GM12865 (cell line): ENCODE measurements at regions not wholly inside any gene's neighbourhood (a gene's known extent, or its start where the extent isn't known, plus 50 kb on each side); places are given as distances from the start of the nearest gene placed in this dataset.
"Not testable (repeated sequence)": the region's sequence is repeated elsewhere in the genome, so short reads cannot be mapped to it uniquely, and the experiment has no call there.

Experiments
- DNase-seq: peaks from one replicate; pipeline ENCODE4 v3.0.0; 2010; ENCODE audit warnings: low read depth
- H3K4me3 ChIP-seq: 2 replicates; pipeline ENCODE4 v1.5.1; 2011; ENCODE audit warnings: mild to moderate bottlenecking, low read depth, low read length, control low read depth
- TF ChIP-seq, protein P1 (sequence below): IDR thresholded peaks from 2 replicates; pipeline ENCODE4 v1.5.1; 2011; ENCODE audit warnings: low read length, control low read depth, low read depth, inconsistent platforms; ENCODE audit not compliant: insufficient read depth; ENCODE audit errors: missing control alignments

DNA sequence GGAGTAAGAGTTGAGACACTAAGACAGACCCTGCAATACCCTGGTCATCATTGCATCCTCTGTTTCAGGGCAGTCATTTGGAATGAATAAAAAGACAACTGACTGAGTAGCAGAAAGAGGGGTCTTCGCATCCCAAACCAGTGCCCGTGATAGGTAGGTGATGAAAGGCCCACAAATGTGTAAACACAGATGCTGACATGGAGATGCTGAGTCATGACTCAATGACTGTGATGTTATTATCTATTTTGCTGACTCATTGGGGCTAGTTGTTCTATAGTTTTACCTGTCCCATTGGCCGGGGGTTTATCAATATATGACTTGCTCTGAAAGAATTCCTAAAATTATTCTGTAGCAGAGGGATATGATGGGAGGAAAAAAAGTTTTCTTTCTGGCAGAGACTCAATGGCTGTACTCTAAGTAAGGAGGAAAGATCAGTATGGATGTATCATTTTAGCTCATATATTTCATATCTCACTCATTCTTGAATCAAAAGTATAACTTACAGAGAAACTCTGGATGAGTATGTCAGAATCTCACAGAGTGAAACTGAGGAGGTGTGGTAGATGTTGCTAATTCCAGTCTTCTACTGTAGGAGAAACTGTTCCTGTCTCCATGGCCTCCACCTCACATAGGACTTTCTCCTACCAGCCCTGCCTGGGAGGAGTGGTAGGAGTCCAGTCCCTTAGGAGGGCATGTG is 119.9 kb upstream of the PREP start:
- TF ChIP-seq, protein P1, sequence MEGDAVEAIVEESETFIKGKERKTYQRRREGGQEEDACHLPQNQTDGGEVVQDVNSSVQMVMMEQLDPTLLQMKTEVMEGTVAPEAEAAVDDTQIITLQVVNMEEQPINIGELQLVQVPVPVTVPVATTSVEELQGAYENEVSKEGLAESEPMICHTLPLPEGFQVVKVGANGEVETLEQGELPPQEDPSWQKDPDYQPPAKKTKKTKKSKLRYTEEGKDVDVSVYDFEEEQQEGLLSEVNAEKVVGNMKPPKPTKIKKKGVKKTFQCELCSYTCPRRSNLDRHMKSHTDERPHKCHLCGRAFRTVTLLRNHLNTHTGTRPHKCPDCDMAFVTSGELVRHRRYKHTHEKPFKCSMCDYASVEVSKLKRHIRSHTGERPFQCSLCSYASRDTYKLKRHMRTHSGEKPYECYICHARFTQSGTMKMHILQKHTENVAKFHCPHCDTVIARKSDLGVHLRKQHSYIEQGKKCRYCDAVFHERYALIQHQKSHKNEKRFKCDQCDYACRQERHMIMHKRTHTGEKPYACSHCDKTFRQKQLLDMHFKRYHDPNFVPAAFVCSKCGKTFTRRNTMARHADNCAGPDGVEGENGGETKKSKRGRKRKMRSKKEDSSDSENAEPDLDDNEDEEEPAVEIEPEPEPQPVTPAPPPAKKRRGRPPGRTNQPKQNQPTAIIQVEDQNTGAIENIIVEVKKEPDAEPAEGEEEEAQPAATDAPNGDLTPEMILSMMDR, result no peak
- no peak overlapping the region for H3K4me3 ChIP-seq
- DNase-seq, result no peak

DNA sequence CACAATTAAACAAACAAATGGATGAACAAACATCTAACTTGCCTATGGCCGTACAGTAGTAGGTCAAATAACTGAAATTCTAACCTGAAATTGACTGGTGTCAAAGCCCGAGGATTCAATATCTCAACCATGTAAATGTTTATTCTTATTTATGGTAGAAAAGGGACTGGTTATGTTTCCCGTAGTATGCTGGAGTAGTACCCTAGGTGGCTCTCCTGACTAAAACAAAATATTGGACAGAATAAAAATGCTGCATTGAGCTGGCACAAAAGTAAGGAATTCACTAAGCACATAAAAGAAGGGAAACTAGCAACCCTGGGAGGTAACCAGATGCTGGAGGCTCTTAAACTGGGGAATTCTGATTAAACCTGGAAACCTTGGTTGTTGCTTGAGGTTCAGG is 117.1 kb upstream of the PREP start:
- TF ChIP-seq, protein P1, result no peak
- no peak overlapping the region for H3K4me3 ChIP-seq
- no peak for DNase-seq

DNA sequence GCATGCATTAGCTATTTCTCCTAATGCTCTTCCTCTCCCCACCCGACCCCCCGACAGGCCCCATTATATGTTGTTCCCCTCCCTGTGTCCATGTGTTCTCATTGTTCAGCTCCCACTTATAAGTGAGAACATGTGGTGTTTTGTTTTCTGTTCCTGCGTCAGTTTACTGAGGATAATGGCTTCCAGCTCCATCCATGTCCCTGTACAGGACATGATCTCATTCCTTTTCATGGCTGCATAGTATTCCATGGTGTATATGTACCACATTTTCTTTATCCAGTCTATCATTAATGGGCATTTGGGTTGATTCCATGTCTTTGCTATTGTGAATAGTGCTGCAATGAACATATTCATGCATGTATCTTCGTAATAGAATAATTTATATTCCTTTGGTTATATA is 116.1 kb upstream of the PREP start:
- not testable (repeated sequence) for H3K4me3 ChIP-seq, DNase-seq

DNA sequence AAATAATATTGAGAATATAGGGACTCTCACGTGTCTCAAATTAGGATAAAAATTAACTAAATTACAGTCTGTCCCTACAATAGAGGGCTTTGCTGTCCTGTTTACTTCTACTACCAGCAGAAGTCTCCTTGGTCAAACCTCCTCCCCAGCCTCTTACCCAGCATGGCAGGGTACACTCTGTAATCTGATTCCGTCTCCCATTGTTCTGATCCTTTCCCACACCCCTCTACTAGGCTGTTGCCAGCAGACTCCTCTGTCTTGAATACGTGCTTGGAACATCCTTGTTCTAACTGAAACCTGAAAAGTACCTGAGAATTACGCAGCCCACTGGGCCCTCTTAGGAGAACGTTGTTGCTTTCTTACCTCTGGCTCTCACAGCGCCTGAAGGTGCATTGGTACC is 112.2 kb upstream of the PREP start:
- TF ChIP-seq, protein P1, result no peak
- H3K4me3 ChIP-seq, result no peak overlapping the region
- no peak for DNase-seq

DNA sequence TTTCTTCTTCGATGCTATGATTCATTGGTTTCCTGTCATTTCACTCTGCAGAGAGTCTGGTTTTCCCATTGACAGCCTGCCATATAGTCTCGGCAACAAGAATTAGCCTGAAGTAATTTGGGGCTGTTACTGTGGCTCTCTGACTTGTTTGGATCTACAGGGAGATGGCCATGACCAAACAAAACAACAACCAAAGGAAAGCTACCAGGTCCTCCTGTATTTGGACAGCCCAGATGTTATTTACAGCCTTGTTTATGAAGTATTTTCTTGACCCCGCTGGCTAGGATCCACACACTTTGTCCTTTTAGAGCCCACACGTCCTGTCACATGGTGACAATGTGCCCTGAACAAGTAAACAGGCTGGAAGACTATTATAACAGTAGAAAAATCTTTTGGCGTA is 111.4 kb upstream of the PREP start:
- TF ChIP-seq, protein P1, result no peak
- no peak overlapping the region for H3K4me3 ChIP-seq
- no peak for DNase-seq

DNA sequence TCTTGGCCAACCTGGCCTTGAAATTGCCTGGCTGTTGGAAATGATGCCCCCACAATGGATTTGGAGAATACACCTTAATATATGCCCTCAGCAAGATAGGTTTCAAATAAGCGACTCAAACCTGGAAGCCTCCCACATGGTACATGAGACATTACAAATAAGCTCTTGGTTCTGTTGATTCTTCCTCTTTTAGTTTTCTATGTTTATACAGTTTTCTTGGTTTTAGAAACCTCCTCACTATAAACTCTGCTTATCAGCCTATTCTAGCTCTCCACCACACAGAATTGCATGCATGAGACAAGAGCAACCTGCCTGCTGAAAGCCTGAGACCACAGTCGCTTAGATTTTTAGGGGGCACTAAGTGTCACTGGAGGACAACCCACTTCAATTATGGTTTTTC is 108.8 kb upstream of the PREP start:
- TF ChIP-seq, protein P1, result no peak
- no peak for DNase-seq
- no peak overlapping the region for H3K4me3 ChIP-seq

DNA sequence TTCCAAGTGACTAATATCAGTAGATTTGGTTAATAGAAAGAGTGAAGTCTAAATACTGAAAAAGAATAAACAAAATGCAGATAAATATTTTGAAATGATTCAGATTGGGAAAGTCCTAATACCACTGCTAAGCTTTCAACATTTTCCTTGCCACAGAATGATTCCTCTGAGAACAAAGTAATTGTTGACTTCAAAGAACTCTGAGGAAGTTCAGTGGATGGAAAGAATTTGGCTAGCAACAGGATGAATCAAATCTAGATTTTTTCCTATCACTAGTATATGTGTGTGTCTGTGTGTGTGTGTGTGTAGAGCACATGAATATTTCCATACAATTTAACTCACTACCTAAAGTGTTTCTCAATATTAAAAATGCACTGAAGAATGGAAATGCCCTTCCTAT is 107.9 kb upstream of the PREP start:
- TF ChIP-seq, protein P1, result no peak
- no peak for DNase-seq
- H3K4me3 ChIP-seq, result no peak overlapping the region
